GM23338 (cell line): ENCODE measurements at regions not wholly inside any gene's neighbourhood (a gene's known extent, or its start where the extent isn't known, plus 50 kb on each side); places are given as distances from the start of the nearest gene placed in this dataset.

Source experiments
- CREB1 ChIP-seq: fragments of 250-450 bp; sonication (Bioruptor Pico); IDR thresholded peaks from 2 replicates; pipeline ENCODE4 v1.5.0; 2020; ENCODE audit warnings: low read depth, mild to moderate bottlenecking, moderate library complexity
- EZH2 ChIP-seq: fragments of 200-600 bp; sonication (generic); IDR thresholded peaks from one replicate; pipeline ENCODE4 v1.8.0; 2017; ENCODE audit warnings: antibody characterized with exemption, mild to moderate bottlenecking, low read depth; ENCODE audit not compliant: unreplicated experiment
- EZH2phosphoT487 ChIP-seq: fragments of 200-600 bp; sonication (generic); IDR thresholded peaks from one replicate; pipeline ENCODE4 v1.8.1; 2018; ENCODE audit warnings: antibody characterized with exemption; ENCODE audit not compliant: unreplicated experiment
- POLR2AphosphoS5 ChIP-seq: IDR thresholded peaks from 2 replicates; pipeline ENCODE4 v1.6.1; 2016; ENCODE audit warnings: antibody characterized with exemption, low read depth
- TF ChIP-seq, protein P1 (sequence below), 2 experiments: fragments of 200-600 bp in 1 of 2; sonication (generic) in 1 of 2; conservative IDR thresholded peaks; 2 replicates each; pipeline versions ENCODE4 v1.5.1 to v1.6.1; 2016 to 2017; ENCODE audit warnings: antibody characterized with exemption in 2 of 2, low read depth in 2 of 2, mild to moderate bottlenecking in 2 of 2, moderate library complexity in 1 of 2
- TF ChIP-seq, protein P2 (sequence below): IDR thresholded peaks from one replicate; pipeline ENCODE4 v1.6.1; 2018; ENCODE audit warnings: antibody characterized with exemption; ENCODE audit not compliant: unreplicated experiment

DNA sequence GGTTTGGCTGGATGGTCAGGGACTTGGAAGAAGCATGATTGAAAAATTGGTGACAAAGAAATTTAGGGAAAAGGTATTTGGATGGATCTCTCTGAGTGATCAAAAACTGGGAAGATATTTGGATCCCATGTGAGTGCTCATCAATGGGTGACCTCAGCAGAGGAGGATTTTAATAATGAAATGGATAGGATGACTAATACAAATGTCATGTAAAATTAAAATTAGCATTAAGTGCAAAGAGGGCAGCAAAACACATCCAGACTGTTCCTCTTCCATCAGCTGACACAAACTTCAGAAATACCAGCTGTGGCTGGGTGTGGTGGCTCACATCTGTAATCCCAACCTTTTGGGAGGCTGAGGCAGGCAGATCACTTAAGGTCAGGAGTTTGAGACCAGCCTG is 151.7 kb downstream of the THBS2 start:
- TF ChIP-seq, protein P1, sequence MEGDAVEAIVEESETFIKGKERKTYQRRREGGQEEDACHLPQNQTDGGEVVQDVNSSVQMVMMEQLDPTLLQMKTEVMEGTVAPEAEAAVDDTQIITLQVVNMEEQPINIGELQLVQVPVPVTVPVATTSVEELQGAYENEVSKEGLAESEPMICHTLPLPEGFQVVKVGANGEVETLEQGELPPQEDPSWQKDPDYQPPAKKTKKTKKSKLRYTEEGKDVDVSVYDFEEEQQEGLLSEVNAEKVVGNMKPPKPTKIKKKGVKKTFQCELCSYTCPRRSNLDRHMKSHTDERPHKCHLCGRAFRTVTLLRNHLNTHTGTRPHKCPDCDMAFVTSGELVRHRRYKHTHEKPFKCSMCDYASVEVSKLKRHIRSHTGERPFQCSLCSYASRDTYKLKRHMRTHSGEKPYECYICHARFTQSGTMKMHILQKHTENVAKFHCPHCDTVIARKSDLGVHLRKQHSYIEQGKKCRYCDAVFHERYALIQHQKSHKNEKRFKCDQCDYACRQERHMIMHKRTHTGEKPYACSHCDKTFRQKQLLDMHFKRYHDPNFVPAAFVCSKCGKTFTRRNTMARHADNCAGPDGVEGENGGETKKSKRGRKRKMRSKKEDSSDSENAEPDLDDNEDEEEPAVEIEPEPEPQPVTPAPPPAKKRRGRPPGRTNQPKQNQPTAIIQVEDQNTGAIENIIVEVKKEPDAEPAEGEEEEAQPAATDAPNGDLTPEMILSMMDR (conservative IDR thresholded peaks at IDR 0.05; ENCODE audit: low read depth in 2 of 2): no peak
- TF ChIP-seq, protein P2, sequence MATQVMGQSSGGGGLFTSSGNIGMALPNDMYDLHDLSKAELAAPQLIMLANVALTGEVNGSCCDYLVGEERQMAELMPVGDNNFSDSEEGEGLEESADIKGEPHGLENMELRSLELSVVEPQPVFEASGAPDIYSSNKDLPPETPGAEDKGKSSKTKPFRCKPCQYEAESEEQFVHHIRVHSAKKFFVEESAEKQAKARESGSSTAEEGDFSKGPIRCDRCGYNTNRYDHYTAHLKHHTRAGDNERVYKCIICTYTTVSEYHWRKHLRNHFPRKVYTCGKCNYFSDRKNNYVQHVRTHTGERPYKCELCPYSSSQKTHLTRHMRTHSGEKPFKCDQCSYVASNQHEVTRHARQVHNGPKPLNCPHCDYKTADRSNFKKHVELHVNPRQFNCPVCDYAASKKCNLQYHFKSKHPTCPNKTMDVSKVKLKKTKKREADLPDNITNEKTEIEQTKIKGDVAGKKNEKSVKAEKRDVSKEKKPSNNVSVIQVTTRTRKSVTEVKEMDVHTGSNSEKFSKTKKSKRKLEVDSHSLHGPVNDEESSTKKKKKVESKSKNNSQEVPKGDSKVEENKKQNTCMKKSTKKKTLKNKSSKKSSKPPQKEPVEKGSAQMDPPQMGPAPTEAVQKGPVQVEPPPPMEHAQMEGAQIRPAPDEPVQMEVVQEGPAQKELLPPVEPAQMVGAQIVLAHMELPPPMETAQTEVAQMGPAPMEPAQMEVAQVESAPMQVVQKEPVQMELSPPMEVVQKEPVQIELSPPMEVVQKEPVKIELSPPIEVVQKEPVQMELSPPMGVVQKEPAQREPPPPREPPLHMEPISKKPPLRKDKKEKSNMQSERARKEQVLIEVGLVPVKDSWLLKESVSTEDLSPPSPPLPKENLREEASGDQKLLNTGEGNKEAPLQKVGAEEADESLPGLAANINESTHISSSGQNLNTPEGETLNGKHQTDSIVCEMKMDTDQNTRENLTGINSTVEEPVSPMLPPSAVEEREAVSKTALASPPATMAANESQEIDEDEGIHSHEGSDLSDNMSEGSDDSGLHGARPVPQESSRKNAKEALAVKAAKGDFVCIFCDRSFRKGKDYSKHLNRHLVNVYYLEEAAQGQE: no peak
- no peak for TF ChIP-seq EZH2
- no peak for TF ChIP-seq EZH2phosphoT487
- TF ChIP-seq POLR2AphosphoS5: no peak
- TF ChIP-seq CREB1 (CRISPR knock-in tag): no peak
